A549 (cell line): ENCODE measurements at regions not wholly inside any gene's neighbourhood (a gene's known extent, or its start where the extent isn't known, plus 50 kb on each side); places are given as distances from the start of the nearest gene placed in this dataset.

Source experiments
- small RNA-seq, 6 experiments: library from RNA; depleted of rRNA; stranded (forward); fragments of <200 nt; gene quantifications; one replicate each; pipeline ENCODE3, GENCODE V24; 2012

Small RNA genes lying in the stretch of these regions (small RNA-seq; reads per million reads assigned to genes)
- gene RF00026, result 0 reads per million in 6 experiments
